Heart left ventricle (tissue), 13 donors: ENCODE measurements at regions not wholly inside any gene's neighbourhood (a gene's known extent, or its start where the extent isn't known, plus 50 kb on each side); places are given as distances from the start of the nearest gene placed in this dataset.

Experiments used
- CTCF ChIP-seq, 12 donors: fragments of 200-600 bp; sonication (generic) in 4 of 12; IDR thresholded peaks; one replicate each; pipeline versions ENCODE4 v1.5.0 to v1.8.0; 2018 to 2022; ENCODE audit warnings: antibody characterized with exemption in 12 of 12, mild to moderate bottlenecking in 5 of 12
- POLR2A ChIP-seq, 2 donors: fragments of 450-650 bp; IDR thresholded peaks; one replicate each; pipeline ENCODE4 v1.6.1; 2017; ENCODE audit warnings: antibody characterized with exemption in 2 of 2, mild to moderate bottlenecking in 2 of 2, moderate library complexity in 2 of 2
- donor health status: ischemic (EF 13 %, LVEDD 7.1; RV severe dilation, severe dysfunction).
- donor health status: DM: no; HTN: yes; CAD: no.
- donor health status: DM: no; HTN: no; CAD: no.
- donor health status: ischemic (EF 25% LVEDD 6.9; RV normal size, moderate dysfunction).
- donor health status: ischemic (EF 25% LVEDD 5.7; RV mildly dilated, moderate dysfunction).
- donor health status: ischemic (EF 35%, LVEDD 5.7; RV mildly dilated, moderate dysfunction).
- donor health status: nonischemic (EF 11% LVEDD 7.7; RV severe dilation, severe dysfunction).
- donor health status: DM: yes; HTN: yes; CAD: no.
- donor health status: PGD.
- donor health status: ischemic (EF 29% LVEDD 5.4; RV normal size, mild dysfunction).
- donor health status: nonischemic (EF 23%, LVEDD 6.1; RV moderate dilation, normal function).

GRCh38 chr4:108236264-108236663, 67.5 kb upstream of the LEF1 start:
- TF ChIP-seq CTCF (IDR thresholded peaks at IDR 0.05) (no peak), POLR2A (IDR thresholded peaks at IDR 0.05) (no peak)
